Spinal cord (tissue), 9 donors: ENCODE measurements at regions not wholly inside any gene's neighbourhood (a gene's known extent, or its start where the extent isn't known, plus 50 kb on each side); places are given as distances from the start of the nearest gene placed in this dataset.
A peak's percentile ranks its signal among the peaks of the same experiment; 100 is the strongest.

Experiments used
- DNase-seq, 6 donors: peaks; one replicate each; pipeline versions ENCODE4 v3.0.0 to v3.0.0-alpha.2; 2013 to 2015; ENCODE audit warnings: low spot score in 6 of 6, low read depth in 4 of 6
- H3K27ac ChIP-seq: one replicate; pipeline ENCODE4 v1.5.1; 2013; ENCODE audit warnings: low read depth, low read length, control low read depth
- H3K27me3 ChIP-seq: one replicate; pipeline ENCODE4 v1.6.1; 2013; ENCODE audit warnings: low read length; ENCODE audit not compliant: control insufficient read depth, insufficient read depth
- H3K36me3 ChIP-seq: one replicate; pipeline ENCODE4 v1.6.1; 2013; ENCODE audit warnings: low read length; ENCODE audit not compliant: control insufficient read depth, insufficient read depth
- H3K4me1 ChIP-seq: one replicate; pipeline ENCODE4 v1.6.1; 2013; ENCODE audit warnings: low read length; ENCODE audit not compliant: control insufficient read depth, insufficient read depth
- H3K4me3 ChIP-seq: one replicate; pipeline ENCODE4 v1.5.1; 2013; ENCODE audit warnings: low read depth, low read length, control low read depth
- H3K9me3 ChIP-seq: one replicate; pipeline ENCODE4 v1.6.1; 2013; ENCODE audit warnings: low read length; ENCODE audit not compliant: control insufficient read depth, insufficient read depth
- WGBS: methylation state at CpG from one replicate; pipeline ENCODE4 v1.1.5; 2013; ENCODE audit warnings: missing lambda C conversion rate; ENCODE audit not compliant: insufficient coverage; 5-methylcytosine and 5-hydroxymethylcytosine counted together
- donor health status: healthy.

DNA sequence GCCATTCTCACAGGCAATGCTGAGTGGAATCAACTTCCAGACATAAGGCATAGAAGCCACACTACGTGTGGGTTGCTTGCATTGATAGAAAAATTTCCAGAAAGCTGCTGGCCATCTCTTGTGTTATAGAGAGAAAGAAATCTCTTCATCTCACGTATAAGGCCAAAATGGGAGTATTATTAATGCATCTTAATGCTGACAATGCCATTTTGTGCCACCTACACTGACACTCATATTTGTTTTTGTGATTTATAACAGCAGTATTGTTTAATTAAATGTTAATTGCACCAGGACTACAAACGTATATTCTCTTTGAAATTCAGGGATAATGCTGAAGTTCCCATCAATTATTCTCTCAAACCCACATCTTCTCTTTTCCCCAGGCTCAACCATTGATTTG lies 56.1 kb upstream of the TMEM132D start:
- DNase-seq, result no peak
- Histone ChIP-seq H3K27ac (no peak overlapping the region), H3K4me3 (no peak overlapping the region), H3K36me3 (no peaks in the 10 kb centered on the region), H3K9me3 (no peaks in the 10 kb centered on the region), H3K4me1 (no peaks in the 10 kb centered on the region), H3K27me3 (no peaks in the 10 kb centered on the region)
- no CpG with 5 or more reads among the region's 3 CpGs for WGBS

DNA sequence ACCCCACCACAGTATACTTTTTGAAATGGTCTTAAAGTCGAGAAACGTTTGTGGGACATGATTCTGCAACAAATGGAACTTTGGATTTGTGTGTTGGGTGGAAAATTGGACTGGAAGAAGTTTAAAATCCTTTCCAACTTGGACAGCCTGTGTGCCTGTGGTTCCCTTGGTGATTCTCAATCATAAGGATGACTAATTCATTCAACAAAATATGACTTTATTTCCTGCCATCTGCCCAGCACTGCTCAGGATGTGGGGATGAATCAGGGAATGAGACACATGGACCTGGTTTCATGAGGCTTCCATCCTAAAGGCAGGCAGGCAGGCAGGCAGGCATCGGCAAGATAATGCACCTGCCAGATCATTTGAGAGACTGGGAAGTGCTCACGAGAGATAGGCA lies 57.3 kb upstream of the TMEM132D start:
- WGBS, result 100% methylated on average over 1 of the region's 4 CpGs
- peak in 1 of 6 donors; percentile 29 for DNase-seq
- H3K4me1 ChIP-seq, result peaks cover under 1% of the 10 kb centered on the region
- no peak overlapping the region for H3K4me3 ChIP-seq
- no peaks in the 10 kb centered on the region for H3K36me3 ChIP-seq
- H3K27ac ChIP-seq, result no peak overlapping the region
- H3K9me3 ChIP-seq, result no peaks in the 10 kb centered on the region
- H3K27me3 ChIP-seq, result no peaks in the 10 kb centered on the region

DNA sequence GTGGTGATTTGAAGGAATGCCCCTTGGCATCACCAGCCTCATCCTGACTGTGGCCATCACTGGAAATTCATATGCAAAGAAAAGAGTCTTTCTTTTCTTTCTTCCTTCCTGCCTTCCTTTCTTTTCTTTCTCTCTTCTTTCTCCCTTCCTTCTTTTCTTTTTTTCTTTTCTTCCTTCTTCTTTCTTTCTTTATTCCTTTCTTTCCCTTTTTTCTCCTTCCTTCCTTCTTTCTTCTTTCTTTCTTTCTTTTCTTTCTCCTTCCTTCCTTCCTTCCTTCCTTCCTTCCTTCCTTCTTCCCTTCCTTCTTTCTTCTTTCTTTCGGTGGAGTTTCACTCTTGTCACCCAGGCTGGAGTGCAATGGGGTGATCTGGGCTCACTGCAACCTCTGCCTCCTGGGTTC lies 58.0 kb upstream of the TMEM132D start:
- no CpG with 5 or more reads among the region's 1 CpG for WGBS
- H3K27ac ChIP-seq, result no peak overlapping the region

DNA sequence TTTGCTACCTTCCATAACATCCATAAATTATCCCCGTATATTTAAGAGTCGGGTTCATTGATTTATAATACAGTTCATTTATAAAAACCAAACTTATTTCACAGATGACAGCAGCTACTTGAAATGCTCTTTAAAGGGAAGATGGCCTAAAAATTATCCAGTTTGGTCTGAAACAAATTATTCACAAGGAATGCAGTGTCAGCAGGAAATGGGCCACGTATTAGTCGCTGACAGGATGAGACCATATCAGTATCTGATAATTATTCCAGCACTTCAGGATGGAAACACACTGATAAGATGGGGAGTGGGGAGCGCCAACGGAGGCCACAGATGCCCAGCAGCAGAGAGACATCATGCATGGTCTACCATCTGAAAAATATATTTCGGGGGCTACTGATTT lies 60.5 kb upstream of the TMEM132D start:
- no peaks in the 10 kb centered on the region for H3K9me3 ChIP-seq
- no peak for DNase-seq
- no peaks in the 10 kb centered on the region for H3K36me3 ChIP-seq
- H3K27ac ChIP-seq, result no peak overlapping the region
- WGBS, result 100% methylated on average over 1 of the region's 7 CpGs
- H3K4me1 ChIP-seq, result peaks cover 8% of the 10 kb centered on the region
- H3K27me3 ChIP-seq, result no peaks in the 10 kb centered on the region
- no peak overlapping the region for H3K4me3 ChIP-seq

More for the DNA sequence above, 58.0 kb upstream of the TMEM132D start:
- H3K36me3 ChIP-seq, result no peaks in the 10 kb centered on the region
- peaks cover 7% of the 10 kb centered on the region for H3K4me1 ChIP-seq
- no peaks in the 10 kb centered on the region for H3K9me3 ChIP-seq
- no peak for DNase-seq
- H3K27me3 ChIP-seq, result no peaks in the 10 kb centered on the region
- H3K4me3 ChIP-seq, result no peak overlapping the region

DNA sequence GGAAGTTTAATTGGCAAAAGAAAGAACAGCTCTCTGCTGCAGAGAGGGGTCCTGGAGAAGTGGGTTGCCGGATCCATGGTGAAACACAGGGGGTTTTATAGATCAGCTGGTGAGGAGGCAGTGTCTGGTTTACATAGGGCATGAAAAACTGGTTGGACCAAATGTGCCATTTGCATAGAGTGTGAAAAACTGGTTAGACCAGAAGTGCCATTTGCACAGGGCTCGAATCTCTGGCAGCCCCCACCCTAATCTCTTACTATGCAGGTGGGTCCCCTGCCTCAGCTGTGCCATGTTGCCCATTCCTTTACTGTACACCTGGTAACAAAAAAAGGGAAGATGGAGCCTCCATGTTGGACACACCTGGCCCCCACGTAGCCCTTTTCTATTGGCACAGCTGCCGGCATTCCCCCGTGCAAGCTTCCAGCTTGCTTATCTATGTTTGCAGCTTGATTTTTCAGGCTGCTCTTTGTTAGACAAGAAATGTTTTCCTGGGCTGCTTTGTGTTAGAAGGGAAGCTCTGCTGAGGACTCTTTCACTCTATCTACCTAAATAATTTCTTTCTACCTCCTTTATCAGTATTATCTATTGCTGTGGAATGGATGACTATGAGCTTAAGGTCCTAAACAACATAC lies 61.1 kb upstream of the TMEM132D start:
- 95% methylated on average over 1 of the region's 5 CpGs for WGBS
- Histone ChIP-seq H3K36me3 (no peaks in the 10 kb centered on the region), H3K9me3 (no peaks in the 10 kb centered on the region), H3K4me1 (peaks cover 8% of the 10 kb centered on the region), H3K27ac (no peak overlapping the region), H3K27me3 (no peaks in the 10 kb centered on the region), H3K4me3 (no peak overlapping the region)
- no peak for DNase-seq

DNA sequence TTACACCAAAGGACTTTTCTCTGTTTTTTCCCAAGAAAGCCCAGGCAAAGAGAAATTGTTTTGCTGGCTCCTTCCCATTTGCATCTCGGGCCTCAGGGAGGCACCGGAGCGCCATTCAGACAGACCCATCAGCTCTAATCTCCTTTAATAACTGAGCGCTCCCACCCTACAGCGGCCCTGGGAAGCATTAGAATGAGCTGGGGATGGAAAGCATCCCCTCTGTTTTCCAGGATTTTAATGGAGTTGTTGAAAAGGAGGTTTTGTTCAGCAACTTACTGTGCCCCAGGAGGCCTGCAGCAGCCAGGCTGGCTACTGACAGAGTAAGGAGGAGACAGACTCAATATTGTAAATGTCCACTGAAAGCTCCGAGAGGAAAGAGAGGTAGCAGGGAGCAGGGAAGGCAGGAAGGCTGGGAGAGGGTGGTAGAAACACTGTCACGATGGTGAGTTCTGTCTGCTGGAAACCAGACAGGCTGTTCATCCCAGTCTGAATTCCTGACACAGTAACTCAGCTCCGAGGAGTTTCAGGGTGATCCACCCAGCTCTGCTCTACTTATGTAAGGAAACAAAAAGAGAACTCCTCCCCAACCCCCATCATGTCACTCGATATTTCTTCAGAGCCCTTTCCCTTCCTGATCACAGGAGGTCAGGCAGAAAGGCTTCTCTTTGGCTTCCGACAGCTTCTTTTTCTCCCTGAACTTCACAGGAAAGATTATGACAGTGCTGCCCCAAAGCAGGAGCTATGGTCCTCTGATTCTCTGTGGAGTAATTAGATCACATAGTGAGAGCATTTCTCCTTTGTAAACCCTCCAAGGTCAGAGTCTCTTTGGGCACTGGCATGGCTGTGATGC lies 62.5 kb upstream of the TMEM132D start:
- Histone ChIP-seq H3K27me3 (no peaks in the 10 kb centered on the region), H3K9me3 (no peaks in the 10 kb centered on the region), H3K36me3 (no peaks in the 10 kb centered on the region), H3K4me1 (peaks cover 8% of the 10 kb centered on the region), H3K4me3 (no peak overlapping the region), H3K27ac (no peak overlapping the region)
- peak in 2 of 6 donors; percentile 31 to 67 for DNase-seq
- WGBS, result 22% methylated on average over 5 of the region's 10 CpGs

DNA sequence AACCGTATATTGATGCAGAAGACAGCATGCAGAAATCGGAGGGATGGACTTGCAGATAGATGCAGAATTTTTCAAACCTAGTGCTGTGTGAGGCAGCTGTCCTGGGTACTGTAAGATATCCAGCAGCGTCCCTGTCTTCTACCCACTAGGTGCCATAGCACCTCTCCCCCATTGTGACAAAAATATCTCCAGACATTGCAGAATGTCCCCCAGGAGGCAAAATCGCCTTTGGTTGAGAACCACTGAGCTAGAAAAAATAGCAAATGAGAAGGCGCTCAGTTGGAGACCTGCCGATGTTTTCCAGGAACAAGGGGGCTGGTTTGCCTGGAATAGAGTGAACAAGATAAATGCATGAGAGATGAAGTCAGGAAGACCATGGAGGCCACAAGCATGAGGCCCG lies 67.9 kb upstream of the TMEM132D start:
- Histone ChIP-seq H3K9me3 (peaks cover under 1% of the 10 kb centered on the region), H3K27me3 (no peaks in the 10 kb centered on the region), H3K36me3 (no peaks in the 10 kb centered on the region), H3K4me1 (peaks cover 2% of the 10 kb centered on the region), H3K4me3 (no peak overlapping the region), H3K27ac (no peak overlapping the region)
- WGBS, result 76% methylated on average over 6 of the region's 7 CpGs
- no peak for DNase-seq

DNA sequence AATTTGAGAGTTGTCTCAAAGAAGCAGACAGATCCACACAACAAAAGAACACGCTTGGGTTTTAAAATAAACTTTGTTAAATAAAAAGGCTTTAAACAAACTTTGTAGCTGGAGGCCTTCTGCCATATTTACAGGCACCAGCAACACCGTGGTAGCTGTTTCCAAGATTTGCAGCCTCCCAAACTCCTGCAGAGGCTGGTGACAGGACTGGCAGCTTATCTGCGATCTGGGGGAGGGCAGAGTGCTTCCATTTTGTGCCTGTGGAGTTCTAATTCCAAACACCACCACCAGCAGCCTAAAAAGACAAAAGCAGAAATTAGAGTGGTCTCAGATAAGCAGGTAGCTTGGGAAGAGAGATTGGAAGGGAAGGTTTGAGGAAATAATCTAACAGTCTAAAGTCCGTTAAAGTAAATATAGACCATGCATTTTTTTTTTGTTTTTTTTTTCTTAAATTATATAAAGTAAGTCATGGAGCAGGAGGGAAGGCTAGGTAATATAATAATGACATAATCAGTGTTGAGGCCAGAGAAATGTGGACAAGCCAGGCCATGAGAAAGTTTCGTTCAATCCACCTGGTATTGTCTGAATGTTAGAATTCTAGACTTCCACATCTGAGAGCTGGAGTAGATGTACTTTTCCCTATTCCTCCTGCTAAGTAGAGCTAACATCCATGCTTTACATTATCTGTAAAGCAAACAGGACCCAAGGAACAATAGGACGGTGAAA lies 69.6 kb upstream of the TMEM132D start:
- H3K27ac ChIP-seq, result no peak overlapping the region
- H3K4me3 ChIP-seq, result no peak overlapping the region
- peaks cover 3% of the 10 kb centered on the region for H3K9me3 ChIP-seq
- H3K36me3 ChIP-seq, result no peaks in the 10 kb centered on the region
- H3K4me1 ChIP-seq, result no peaks in the 10 kb centered on the region
- no peaks in the 10 kb centered on the region for H3K27me3 ChIP-seq
- DNase-seq, result no peak
- no CpG with 5 or more reads among the region's 6 CpGs for WGBS

DNA sequence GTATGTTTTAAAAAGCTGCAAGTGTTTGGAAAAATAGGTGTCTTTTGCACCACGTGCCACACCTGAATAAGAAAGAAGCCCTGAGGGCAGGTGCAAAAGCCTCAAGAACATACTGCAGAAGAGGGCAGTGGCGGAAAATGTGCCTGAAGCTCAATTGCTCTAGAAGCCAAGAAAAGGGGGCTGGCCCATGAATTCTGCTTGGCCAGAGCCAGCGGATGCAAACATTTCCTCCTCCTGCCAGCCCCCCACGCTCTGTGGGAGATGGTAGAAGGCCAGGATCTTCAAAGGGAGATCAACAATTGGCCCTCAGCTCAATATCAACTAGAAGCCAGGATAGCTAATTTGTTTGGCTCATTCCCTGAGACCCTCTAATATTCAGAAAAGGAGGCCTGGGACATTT lies 80.3 kb upstream of the TMEM132D start:
- H3K9me3 ChIP-seq, result no peaks in the 10 kb centered on the region
- peaks cover 5% of the 10 kb centered on the region for H3K4me1 ChIP-seq
- H3K27ac ChIP-seq, result no peak overlapping the region
- 19% methylated on average over 2 of the region's 4 CpGs for WGBS
- peak in 2 of 6 donors; percentile 23 to 76 for DNase-seq
- no peaks in the 10 kb centered on the region for H3K27me3 ChIP-seq
- H3K4me3 ChIP-seq, result no peak overlapping the region
- no peaks in the 10 kb centered on the region for H3K36me3 ChIP-seq
